ENCODE measurements at regions not wholly inside any gene's neighbourhood (a gene's known extent, or its start where the extent isn't known, plus 50 kb on each side); places are given as distances from the start of the nearest gene placed in this dataset.

DNA sequence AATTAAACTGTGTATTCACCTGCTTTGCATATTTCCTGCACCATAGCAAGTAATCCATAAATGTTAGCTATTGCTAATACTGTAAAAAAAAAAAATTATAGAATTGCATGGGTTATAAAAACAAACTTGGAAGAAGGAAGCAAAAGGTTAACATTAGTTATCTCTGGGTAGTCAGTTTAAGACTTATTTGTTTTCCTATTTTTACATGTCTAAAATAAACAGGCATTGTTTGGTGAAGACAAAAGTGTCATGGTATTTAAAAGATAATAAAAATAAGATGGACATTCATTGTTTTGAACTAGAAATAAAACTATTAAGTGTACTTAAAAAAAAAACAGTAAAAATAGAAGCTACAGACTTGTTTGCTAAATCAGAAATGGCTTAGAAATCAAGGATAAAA is 313.8 kb downstream of the SOX9 start:
- peaks cover 8% of the 10 kb centered on the region for H3K9me3 ChIP-seq (ENCODE audit: control insufficient read depth, low read length)
- no peak overlapping the region for H3K27ac ChIP-seq (ENCODE audit: low read depth, low read length)
- peaks cover 12% of the 10 kb centered on the region for H3K4me1 Mint-ChIP-seq
- peaks cover 5% of the 10 kb centered on the region for H3K27me3 ChIP-seq (ENCODE audit: control insufficient read depth, insufficient read depth, low read length, poor library complexity, severe bottlenecking)
- no peak overlapping the region for H3K27ac Mint-ChIP-seq
- DNase-seq: no peak
- peaks cover 11% of the 10 kb centered on the region for H3K9me3 Mint-ChIP-seq
- no peak overlapping the region for H3K4me3 Mint-ChIP-seq
- no peak overlapping the region for H3K9ac ChIP-seq (ENCODE audit: extremely low read depth, low read length, poor library complexity, severe bottlenecking)
- no peaks in the 10 kb centered on the region for H3K36me3 ChIP-seq (ENCODE audit: control insufficient read depth, insufficient read depth, low read length)
- H3K27me3 Mint-ChIP-seq (ENCODE audit: insufficient read depth): peaks cover 21% of the 10 kb centered on the region
- H3K36me3 Mint-ChIP-seq (ENCODE audit: low read depth): peaks cover 1% of the 10 kb centered on the region
- no peak overlapping the region for H3K4me3 ChIP-seq (ENCODE audit: low read length)
- TF ChIP-seq, protein P1, sequence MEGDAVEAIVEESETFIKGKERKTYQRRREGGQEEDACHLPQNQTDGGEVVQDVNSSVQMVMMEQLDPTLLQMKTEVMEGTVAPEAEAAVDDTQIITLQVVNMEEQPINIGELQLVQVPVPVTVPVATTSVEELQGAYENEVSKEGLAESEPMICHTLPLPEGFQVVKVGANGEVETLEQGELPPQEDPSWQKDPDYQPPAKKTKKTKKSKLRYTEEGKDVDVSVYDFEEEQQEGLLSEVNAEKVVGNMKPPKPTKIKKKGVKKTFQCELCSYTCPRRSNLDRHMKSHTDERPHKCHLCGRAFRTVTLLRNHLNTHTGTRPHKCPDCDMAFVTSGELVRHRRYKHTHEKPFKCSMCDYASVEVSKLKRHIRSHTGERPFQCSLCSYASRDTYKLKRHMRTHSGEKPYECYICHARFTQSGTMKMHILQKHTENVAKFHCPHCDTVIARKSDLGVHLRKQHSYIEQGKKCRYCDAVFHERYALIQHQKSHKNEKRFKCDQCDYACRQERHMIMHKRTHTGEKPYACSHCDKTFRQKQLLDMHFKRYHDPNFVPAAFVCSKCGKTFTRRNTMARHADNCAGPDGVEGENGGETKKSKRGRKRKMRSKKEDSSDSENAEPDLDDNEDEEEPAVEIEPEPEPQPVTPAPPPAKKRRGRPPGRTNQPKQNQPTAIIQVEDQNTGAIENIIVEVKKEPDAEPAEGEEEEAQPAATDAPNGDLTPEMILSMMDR (conservative IDR thresholded peaks at IDR 0.05): no peak
- H3K4me1 ChIP-seq (ENCODE audit: control insufficient read depth, insufficient read depth, low read length): no peaks in the 10 kb centered on the region

DNA sequence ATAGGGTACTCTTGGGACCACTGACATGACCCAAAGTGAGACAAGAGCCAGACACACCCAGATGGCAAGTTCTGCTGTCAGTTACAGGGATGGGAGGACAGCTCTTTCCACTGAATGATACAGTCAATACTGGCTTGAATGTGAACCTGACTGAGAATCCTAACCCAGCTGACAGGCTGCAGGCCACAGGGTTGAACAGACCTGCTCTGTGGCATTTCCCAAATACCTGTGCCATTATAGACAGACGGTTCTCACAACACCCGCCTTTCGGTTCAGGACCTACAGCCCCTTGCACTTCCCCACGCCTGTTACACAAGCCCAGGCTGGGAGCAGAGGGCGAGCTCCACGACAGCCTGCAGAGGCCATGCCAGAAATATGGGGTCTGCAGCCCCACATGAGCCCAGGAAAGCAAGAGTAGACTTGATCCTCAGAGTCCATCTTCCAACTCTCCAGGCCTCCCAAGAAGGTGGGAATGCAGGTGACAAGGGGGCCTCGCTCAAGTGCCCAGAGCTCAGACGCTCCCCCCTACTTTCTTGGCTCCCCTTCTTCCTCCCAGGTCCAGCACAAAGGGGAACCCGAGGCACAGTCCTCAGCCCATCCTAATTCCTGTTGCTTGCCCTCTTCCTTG is 314.3 kb downstream of the SOX9 start:
- H3K4me1 ChIP-seq (ENCODE audit: control insufficient read depth, insufficient read depth, low read length): no peaks in the 10 kb centered on the region
- 93 to 97% methylated on average over 6 to 9 of the region's 9 CpGs for WGBS, 2 experiments (ENCODE audit: insufficient coverage in 1 of 2, insufficient read length in 1 of 2)
- Mint-ChIP-seq H3K4me1 (peaks cover 12% of the 10 kb centered on the region), H3K9me3 (peaks cover 17% of the 10 kb centered on the region), H3K36me3 (ENCODE audit: low read depth) (peaks cover 5% of the 10 kb centered on the region), H3K27ac (no peak overlapping the region), H3K4me3 (no peak overlapping the region), H3K27me3 (ENCODE audit: insufficient read depth) (peaks cover 19% of the 10 kb centered on the region)
- no peak overlapping the region for H3K9ac ChIP-seq (ENCODE audit: extremely low read depth, low read length, poor library complexity, severe bottlenecking)
- peaks cover 5% of the 10 kb centered on the region for H3K27me3 ChIP-seq (ENCODE audit: control insufficient read depth, insufficient read depth, low read length, poor library complexity, severe bottlenecking)
- H3K36me3 ChIP-seq (ENCODE audit: control insufficient read depth, insufficient read depth, low read length): no peaks in the 10 kb centered on the region
- peaks cover 12% of the 10 kb centered on the region for H3K9me3 ChIP-seq (ENCODE audit: control insufficient read depth, low read length)
- H3K4me3 ChIP-seq (ENCODE audit: low read length): no peak overlapping the region
- TF ChIP-seq, protein P1 (conservative IDR thresholded peaks at IDR 0.05): no peak
- H3K27ac ChIP-seq (ENCODE audit: low read depth, low read length): no peak overlapping the region
- DNase-seq: no peak

DNA sequence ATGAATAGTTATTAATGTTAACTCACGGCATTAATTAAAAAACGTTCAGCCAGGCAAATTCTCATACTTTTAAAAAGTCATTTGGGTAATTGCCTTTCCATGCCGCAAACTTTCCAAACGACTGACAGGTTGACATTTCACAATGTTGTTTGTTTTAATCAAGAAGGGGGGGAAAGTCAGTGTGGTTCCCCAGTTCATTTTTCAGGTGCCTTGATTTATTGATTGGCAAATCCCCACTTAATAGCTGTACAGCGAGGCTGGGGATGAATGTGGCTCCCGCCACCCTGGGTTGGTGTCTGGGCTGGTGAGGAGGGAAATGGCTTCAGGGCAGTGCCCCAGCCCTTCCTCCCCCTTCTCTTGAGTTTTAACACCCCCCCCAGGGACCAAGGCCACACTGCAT is 318.0 kb downstream of the SOX9 start:
- no peaks in the 10 kb centered on the region for H3K36me3 ChIP-seq (ENCODE audit: control insufficient read depth, insufficient read depth, low read length)
- H3K9me3 Mint-ChIP-seq: peaks cover 19% of the 10 kb centered on the region
- H3K36me3 Mint-ChIP-seq (ENCODE audit: low read depth): peaks cover 5% of the 10 kb centered on the region
- peaks cover 12% of the 10 kb centered on the region for H3K27me3 Mint-ChIP-seq (ENCODE audit: insufficient read depth)
- H3K4me3 Mint-ChIP-seq: no peak overlapping the region
- H3K4me1 ChIP-seq (ENCODE audit: control insufficient read depth, insufficient read depth, low read length): no peaks in the 10 kb centered on the region
- TF ChIP-seq, protein P1 (conservative IDR thresholded peaks at IDR 0.05): no peak
- peaks cover 12% of the 10 kb centered on the region for H3K9me3 ChIP-seq (ENCODE audit: control insufficient read depth, low read length)
- H3K27ac ChIP-seq (ENCODE audit: low read depth, low read length): no peak overlapping the region
- 93 to 97% methylated on average over 3 to 5 of the region's 6 CpGs for WGBS, 2 experiments (ENCODE audit: insufficient coverage in 1 of 2, insufficient read length in 1 of 2)
- no peak overlapping the region for H3K4me3 ChIP-seq (ENCODE audit: low read length)
- no peak for DNase-seq
- no peak overlapping the region for H3K9ac ChIP-seq (ENCODE audit: extremely low read depth, low read length, poor library complexity, severe bottlenecking)
- no peaks in the 10 kb centered on the region for H3K4me1 Mint-ChIP-seq
- H3K27ac Mint-ChIP-seq: no peak overlapping the region
- peaks cover 5% of the 10 kb centered on the region for H3K27me3 ChIP-seq (ENCODE audit: control insufficient read depth, insufficient read depth, low read length, poor library complexity, severe bottlenecking)

Measured in endodermal cell (in vitro differentiated cells).